GM18867 (cell line): ENCODE measurements at regions not wholly inside any gene's neighbourhood (a gene's known extent, or its start where the extent isn't known, plus 50 kb on each side); places are given as distances from the start of the nearest gene placed in this dataset.
"Not testable (repeated sequence)": the region's sequence is repeated elsewhere in the genome, so short reads cannot be mapped to it uniquely, and the experiment has no call there.

Source experiments
- ATAC-seq: cut with Tn5 transposase; IDR thresholded peaks from one replicate; pipeline ENCODE4 v1.9.1; 2021; ENCODE audit warnings: mild to moderate bottlenecking, moderate library complexity; ENCODE audit not compliant: unreplicated experiment

DNA sequence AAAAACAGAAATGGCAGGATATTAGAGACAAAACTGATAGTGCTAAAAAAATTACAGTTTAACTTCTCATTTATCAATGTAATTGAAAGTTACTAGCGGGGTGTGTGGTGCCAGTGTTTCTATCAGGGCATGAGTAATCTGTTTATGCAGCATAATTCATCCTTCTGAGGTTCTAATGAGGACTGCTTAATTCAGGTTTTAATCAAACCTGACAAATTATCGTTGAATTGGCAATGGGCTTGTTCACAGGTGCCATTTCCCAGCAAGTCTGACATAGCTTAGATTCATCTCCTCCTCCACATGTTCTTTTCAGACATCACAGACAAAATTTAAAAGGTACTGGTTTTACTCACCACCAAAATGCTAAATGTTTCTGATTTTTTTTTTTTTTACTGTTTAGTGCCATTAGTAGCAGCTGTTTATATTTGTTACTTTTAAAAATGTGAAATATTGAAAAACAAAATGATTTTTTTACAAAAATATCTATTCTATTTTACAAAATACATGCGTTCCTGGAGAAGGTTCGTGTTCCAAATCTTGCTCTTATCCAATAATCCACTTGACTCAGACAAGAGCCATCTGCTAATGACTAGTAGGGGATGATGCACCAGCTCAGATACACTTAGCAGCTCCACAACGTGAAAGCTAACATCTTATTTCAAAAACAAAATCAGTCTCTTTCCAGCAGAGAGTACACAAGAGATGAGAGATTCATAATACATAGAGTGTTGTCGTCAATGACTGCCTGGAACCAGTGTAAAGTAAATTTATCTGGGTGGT lies 447.7 kb upstream of the DPPA4 start:
- ATAC-seq = no peak

DNA sequence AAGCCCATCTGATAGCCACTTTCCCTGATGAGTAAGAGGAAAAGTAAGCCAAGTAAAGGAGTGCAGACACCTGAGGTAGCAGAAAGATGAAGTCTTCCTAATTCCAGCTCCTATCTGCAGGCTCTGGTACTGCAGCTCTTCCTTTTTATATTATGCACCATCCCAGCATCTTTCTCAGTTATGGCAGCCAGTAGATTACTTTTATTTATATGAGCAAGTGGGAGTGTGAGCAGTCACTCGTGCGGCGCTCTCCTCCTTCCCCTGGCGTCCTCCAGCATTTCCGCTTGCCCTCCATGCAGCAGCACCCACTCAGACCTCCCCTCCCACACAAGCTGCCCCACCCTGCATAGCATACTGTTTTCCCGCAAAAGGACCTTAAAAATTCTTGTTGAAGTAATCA lies 465.9 kb upstream of the DPPA4 start:
- ATAC-seq = no peak

DNA sequence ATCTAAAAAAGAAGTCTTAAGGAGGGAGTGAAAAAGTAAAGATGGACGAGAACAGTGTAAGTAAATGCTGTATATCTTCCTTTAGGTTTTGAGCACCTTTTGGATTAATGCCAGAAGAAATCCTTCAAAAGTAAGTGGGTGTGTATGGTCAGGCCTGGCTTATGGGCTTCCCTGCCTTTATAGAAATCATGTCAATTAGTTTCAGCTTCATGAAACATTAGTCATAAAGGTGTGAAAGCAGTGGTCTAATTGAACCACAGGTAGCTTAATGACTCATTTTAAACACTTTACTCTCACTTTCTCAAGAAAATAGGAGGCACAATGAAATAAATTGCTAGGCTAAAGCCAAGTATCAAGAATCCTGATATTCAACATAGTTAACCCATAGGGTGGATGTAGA lies 467.4 kb upstream of the DPPA4 start:
- ATAC-seq = peak; percentile 59

DNA sequence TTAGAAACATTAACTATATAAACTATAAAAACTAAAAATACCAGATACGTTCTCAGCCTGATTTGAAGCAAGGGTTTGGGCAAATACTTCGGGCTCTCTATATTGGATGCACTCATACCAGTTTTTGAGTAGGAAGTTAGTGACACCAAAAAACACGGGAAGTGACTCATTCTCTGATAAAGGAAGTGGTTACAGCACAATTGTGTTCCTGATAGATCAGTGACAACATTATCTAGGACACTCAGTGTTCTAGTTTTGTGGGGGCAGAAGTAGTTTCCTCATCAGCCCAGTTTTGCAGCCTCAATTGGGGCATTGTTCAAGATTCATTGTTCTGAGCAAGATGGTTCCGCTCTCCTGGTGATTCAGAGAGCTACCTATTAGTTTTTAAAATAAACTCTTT lies 469.6 kb upstream of the DPPA4 start:
- ATAC-seq = peak; percentile 76

DNA sequence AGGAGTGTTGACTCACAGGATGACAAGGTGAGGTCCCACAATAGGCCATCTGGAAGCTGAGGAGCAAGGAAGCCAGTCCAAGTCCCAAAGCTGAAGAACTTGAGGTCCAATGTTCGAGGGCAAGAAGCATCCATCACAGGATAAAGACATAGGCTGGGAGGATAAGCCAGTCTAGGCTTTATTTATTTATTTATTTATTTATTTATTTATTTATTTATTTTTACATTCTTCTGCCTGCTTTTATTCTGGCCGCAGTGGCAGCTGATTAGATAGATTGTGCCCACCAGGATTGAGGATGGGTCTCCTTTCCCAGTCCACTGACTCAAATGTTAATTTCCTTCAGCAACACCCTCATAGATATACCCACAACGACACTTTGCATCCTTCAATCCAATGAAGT lies 472.2 kb upstream of the DPPA4 start:
- no peak for ATAC-seq

DNA sequence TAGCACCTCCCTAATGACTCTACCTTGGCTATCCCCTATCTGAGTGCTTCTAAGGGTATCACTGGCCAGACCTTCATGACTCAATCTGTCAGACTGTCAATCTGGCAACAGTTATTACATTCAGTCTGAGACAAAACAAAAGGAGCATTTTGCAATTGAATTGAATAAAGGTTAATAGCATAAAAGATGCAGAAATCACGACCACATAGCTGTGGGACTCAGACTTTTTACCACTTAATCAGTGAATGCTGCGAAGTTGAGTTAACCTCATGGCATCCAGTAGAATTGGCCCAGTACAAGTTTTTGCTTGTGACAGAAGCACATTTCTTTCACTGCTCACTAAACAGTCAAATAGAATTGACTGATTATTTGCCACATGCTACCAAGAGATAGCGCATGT lies 480.7 kb upstream of the DPPA4 start:
- ATAC-seq = no peak

DNA sequence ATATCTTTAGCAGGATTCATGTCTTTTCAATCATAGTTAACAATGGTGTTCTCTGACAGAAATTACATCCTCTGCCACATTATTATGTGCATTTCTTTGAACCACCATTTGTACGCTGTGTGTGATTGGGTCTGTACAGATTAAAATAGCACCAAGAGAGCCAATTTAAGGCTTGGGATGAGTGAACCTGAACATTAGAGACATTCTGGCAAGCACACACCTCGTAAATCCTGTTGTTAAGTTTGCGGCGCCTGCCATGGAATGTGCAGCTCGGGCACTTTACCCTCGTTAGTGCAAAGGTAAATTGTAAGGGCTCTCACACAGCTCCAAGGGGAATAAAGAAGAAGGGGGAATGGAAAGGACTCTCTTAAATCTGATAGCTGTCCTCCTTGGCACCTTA lies 482.4 kb upstream of the DPPA4 start:
- no peak for ATAC-seq

DNA sequence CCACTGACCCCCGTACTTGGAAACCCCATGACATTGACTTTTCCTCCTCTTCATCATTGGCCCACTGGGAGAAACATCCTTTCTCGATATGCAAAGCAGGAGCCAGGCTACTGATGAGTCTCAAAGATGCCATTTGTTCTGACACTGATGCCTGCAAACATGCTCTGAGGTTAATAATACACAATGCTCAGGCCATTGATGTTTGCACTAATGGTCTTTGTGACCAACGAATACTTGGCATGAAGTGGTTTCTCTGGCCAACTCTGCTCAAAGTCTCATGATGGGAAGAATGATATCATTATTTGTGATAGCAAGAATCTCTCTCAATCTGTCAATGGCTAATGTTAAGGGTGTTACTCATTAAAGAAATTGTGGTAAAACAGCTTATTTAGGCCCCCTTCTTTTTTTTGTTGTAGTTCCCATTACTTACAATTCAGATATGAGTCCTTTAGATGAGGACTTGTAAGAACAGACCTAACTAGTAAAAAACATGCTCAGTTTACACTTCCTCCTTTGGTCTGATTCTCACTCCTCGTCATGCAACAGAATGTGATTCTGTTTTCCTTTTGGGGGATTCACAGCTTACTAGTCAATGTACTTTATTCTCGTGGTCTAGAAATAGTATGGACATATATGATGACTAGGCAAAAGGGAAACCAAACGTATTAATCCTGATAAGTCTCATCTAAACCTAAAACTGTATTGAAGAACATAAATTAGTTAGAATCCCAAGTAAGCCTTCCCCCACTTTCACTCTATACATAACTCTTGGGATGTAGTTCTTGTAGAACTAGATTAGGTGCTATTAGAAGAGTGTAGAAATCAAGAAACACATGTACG lies 488.8 kb upstream of the DPPA4 start:
- no peak for ATAC-seq

DNA sequence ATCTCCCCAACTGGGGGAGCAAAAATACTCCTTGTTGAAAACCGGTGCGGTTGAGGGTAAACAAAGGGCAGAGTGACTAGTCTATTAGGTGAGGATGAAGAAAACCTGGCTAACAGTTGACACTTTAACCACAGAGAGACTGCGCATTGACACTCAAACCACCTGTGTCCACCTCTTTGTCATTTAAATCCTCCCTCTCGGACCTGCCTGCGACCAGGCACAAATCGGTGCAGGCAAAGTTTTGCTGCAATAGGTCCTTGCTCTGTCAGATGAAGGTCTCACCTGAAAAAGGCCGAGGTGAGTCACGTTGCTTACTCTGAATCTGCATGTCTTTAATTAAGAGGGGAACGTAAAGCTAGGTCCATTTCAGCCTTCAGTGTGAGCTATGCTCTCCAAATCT lies 494.1 kb upstream of the DPPA4 start:
- no peak for ATAC-seq

DNA sequence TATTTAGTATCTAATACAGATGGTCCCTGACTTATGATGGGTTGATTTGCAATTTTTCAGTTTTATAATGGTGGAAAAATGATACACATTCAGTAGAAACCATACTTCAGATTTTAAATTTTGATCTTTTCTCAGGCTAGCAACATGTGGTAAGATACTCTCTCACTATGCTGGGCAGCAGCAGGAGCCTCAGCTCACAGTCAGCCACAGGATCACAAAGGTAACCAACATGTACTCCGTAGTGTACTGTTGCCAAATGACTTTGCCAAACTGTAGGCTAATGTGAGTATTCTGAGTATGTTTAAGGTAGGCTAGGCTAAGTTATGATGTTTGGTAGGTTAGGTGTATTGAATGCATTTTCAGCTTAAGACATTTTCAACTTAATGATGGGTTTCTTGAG lies 498.6 kb upstream of the DPPA4 start:
- ATAC-seq = no peak

DNA sequence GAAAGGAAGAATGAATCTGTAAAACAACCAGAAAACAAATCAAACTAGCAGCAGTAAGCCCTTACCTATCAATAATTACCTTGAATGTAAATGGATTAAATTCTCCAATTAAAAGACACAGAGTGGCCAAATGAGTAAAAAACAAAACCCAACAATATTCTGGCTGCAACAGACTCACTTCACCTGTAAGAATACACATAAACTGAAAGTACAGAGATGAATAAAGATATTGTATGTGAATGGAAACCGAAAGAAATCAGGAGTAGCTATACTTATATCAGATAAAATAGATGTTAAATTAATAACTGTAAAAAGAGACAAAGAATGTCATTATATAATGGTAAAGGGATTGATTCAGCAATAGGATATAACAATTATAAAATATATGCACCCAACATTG lies 514.5 kb upstream of the DPPA4 start:
- no peak for ATAC-seq

DNA sequence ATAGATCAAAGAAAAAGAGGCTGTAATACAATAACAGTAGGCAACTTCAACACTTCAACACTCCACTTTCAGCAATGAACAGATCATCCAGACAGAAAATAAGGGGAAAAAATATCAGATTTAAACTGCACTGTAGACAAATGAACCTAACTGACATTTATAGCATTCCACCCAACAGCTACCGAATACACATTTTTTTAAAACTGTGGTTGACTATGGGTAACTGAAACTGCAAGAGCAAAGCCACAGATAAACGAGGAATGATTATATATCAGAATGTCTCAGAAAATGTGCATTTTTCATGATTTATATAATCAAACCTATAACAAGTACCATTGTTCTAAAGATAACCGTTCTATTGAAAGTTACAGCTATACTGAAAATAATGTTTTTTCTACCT lies 514.9 kb upstream of the DPPA4 start:
- no peak for ATAC-seq

DNA sequence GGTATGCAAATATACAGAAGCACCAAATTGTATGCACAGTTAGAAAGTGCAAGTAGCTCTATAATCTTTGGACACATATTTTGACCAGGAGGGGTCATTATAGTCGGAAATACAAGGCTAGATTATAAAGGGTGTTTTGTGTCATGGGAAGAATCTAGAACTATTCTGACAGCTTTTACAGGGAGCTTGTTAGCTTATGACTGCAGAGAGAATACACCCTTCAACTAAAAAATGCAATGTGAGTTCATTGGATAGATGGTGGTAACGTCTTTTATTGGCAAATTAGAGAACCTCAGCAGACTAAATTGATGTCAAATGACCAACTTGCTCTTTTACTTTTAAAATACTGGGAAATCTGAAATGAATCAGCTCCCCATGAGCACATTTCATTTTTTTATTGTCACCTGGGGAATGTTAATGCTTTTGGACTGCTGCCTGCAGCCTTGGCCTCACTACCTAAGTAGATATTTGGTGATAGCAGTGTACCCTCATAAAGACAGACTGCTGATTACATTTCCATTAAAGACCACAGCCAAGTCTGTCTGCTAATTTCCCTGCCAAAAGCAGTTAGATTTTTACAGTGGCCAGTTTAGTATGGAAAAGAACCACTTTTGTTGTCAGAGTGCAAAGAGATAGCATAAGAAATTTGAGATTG lies 515.9 kb upstream of the DPPA4 start:
- ATAC-seq = no peak

DNA sequence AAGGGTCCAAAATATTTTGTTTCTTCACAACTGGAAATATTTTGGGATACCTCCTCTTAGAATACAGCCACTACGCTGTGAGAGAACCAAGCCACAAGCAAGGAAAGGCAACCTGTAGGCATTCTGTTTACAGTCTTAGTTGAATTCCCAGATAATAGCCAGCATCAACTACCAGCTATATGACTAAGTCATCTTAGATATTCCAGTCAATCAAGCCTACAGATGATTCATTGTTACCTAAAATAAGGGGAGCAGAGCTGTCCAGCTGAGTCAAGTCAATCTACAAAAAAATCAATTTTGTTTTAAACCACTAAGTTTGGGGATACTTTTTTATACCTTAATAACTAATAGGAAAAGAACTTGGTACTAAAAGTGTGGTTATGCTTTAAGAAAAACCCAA lies 526.4 kb upstream of the DPPA4 start:
- no peak for ATAC-seq

DNA sequence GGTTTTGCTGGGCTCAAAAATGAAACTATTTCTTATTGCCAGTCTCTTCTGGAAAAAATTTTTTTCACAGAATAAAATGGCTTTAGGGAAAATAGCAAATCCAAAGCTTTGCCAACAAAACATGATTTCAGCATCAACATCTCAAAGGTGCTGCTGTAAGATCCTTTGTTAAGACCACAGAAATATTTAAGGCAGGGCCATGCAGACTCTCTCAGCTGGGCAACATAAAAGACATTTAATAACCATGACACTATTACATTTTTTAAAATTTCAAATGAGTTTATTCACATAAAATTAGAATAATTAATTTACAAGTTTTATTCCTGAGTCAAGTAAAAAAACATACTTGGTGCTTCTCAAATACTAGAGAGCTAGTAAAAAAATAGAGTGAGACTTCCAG lies 527.1 kb upstream of the DPPA4 start:
- ATAC-seq = no peak

DNA sequence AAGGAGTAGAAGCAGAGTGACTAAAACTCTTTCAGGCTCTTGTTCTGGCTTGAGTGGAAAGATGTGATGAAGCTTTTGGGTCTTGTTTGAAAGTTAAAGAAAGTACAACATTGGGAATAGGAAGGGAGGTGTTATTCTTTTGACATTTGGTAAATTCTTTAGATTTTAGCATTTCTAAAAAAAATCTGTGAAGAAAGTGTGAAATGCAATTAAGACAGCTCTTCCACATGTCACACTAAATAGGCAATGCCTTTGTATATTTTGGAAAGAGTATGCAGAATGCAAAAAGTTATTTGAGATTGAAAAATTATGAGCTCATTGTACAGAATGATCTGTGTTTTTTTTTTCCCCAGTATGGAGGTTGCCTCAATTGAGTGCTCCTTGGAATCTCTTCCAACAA lies 532.2 kb upstream of the DPPA4 start:
- ATAC-seq = no peak

DNA sequence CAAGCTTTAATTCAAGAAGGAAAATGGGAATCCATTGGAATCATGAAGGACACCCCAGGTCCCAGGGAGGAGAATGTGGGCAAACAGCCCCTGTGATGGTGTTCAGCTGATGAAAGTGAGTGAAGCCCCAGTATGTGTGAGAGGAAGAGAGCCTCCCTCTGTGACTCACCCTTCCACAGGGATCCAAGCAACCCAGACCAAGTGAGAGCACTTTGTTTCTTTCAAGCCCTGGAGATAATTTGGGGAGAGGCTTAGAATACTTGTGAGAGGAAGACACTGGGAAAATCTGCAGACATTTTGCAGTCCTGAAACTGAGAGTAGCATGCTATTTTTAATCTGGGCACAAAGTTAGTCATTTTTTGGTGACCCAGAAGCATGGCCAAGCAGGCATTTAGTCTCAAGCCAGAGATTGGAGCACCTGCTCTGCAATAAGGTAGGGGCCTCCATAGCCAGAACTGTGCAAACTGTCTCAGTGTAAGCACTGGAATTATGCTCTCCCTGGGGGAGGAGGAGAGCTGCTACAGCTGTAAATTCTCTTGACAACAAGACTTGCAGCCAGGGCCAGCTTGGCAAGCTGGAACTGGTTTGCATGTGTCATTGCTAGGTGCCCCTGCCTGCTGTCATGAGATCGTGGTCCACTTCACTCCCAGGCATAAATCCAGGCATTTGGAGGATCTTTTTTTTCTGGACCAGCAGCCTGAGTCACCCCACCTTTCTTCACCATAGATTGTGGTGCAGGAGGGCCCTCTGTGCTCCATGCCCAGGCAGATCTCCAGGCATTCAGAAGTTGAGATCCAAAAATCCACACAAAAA lies 537.8 kb upstream of the DPPA4 start:
- ATAC-seq = no peak

DNA sequence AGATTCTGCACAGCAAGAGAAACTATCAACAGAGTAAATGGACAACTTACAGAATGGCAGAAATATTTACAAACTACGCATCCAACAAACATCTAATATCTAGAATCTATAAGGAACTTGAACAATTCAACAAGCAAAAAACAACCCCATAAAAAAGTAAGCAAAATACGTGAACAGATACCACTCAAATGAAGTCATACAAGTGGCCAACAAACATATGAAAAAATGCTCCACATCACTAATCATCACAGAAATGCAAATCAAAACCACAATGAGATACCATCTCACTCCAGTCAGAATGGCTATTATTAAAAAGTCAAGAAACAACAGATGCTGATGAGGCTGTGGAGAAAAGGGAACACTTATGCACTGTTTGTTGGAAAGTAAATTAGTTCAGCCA lies 540.3 kb upstream of the DPPA4 start:
- not testable (repeated sequence) for ATAC-seq

DNA sequence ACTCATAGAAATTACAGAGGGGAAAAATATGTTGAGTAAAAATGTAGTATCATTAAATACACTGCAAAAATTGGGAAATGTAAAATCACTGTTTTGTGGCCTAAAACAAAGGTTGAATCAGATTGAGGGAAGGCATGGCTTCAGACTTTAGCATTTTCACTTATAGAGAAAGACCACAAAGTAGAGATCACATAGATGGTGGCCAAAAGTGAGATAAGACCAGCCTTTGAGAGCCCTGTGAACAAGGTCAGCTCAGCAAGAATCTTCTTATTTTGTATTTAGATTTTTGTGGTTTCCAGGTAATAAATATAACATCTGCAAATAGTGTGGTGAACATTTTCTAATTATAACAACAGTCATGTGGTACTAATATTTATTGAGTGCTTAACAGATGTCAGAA lies 544.8 kb upstream of the DPPA4 start:
- no peak for ATAC-seq

DNA sequence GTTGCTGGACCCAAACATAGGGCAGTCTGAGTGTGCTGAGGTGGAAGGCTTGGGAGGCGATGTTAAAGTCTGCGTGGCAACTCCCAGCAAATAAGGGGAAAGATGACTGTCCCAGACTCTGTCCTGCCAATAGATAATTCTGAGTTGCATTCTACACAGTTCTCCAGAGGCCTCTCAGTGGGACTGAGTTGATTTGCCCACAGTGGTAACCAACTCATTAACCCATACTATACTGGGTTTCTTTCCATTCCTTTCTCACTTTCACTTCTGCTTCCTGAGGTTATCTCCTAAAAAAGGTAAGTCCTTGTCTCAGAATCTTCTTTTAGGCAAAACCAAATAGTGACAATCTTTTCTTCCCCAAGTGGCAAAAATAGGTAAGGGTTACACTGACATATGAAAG lies 549.9 kb upstream of the DPPA4 start:
- ATAC-seq = no peak

DNA sequence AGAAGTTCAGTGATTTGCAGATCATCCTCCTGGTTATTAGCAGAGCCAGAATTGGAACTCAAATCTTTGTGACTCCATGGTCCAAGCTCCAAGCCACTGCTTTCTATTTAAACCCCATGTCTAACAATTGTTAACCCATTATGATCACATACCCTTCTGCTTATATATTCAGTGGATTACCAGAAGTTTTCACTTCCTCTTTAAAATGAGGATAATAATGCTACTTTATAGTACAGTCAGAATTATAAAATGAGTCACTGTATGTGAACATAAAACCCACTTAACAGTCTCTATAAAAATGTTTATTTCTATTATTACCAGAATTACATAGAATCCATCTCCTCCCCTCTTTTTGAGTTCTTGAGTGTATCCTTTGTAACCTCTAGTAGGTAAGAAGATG lies 550.7 kb upstream of the DPPA4 start:
- no peak for ATAC-seq
